Smooth muscle cell of the brain vasculature (primary cell): ENCODE measurements at regions not wholly inside any gene's neighbourhood (a gene's known extent, or its start where the extent isn't known, plus 50 kb on each side); places are given as distances from the start of the nearest gene placed in this dataset.

Experiments
- DNase-seq: peaks from one replicate; pipeline ENCODE4 v3.0.0-alpha.2; 2012; ENCODE audit warnings: low read depth, low spot score

- no peak for DNase-seq
These were observed 154.1 kb downstream of the NUP210 start for GRCh38 chr3:13266005-13266404.

DNA sequence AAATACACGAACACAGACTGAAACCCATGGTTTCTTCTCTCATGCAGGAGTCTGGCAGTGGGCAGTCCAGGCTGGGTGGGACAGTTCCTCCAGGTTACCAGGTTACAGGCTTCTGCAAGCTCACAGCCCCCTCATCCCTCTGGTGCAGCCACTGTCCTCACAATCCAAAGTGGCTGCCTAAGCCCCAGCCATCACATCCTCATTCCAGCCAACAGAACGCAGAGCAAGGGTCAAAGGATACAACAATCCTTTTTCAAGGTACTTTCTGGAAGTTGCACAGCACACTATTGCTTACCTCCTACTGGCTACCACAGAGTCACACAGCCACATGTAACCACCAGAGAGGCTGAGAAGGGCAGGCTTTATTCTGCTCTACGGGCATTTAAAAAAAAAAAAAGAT is 154.6 kb downstream of the NUP210 start:
- DNase-seq = no peak

- no peak for DNase-seq
These were observed 155.1 kb downstream of the NUP210 start for GRCh38 chr3:13265016-13265415.

DNA sequence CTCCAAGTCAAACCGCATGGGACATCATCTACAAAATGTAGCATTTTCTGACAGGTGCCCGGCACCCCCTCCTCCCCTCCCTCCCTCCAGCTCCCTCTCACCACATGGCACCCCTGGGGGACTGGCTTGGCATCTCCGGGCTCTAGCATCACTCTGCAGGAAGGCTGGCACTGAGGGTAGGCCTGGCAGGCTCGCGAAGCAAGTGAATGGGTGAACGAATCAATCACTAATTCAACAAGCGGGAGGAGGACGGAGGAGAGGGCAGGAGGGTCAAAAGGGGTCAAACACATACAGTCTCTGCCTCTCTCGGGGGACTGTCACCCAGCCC is 155.7 kb downstream of the NUP210 start:
- DNase-seq = no peak

- no peak for DNase-seq
These were observed 156.2 kb downstream of the NUP210 start for GRCh38 chr3:13263770-13264467.

DNA sequence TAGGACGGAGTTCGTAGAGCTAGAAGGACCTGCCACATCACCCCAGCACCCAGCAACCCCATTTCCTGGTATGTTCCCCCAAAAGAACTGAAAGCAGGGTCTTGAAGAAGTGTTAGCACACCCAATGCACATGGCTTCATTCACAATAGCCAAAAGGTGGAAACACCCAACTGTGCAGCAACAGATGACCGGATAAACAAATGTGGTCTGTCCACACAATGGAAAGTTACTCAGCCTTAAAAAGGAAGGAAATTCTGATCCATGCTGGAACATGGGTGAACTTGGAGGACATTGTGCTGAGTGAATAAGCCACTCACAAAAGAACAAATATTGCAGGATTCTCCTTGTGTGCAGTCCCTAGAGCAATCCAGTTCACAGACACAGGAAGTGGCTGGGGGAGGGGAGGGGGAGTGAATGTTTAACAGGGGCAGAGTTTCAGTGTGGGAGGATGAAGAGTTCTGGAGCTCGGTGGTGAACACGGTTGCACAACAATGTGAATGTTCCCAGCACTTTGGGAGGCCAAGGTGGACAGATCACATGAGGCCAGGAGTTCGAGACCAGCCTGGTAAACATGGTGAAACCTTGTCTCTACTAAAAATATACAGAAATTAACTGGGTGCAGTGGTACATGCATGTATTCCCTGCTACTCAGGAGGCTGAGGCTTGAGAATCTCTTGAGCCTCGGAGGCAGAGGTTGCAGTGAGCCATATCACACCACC is 157.5 kb downstream of the NUP210 start:
- no peak for DNase-seq

DNA sequence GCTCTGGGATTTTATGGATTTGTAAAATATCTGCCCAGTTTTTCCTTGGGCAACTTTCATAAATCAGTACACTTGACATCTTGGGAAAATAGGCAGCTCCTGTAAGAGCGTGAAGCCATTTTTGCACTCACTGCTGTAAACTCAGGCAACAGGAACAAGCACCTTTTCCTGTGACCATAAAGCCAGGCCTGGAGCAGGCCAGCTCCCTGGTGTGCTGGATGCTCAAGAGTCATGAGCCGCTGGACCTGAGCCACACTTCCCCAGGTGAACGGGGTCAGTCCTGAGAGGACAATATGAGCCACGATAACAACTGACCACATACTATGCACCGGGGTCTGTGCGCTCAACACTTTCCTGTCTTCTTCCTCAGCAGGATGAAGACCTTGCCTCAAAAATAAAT is 158.2 kb downstream of the NUP210 start:
- DNase-seq = no peak

GRCh38 chr3:13261104-13261830 is 158.9 kb downstream of the NUP210 start:
- DNase-seq = no peak

DNA sequence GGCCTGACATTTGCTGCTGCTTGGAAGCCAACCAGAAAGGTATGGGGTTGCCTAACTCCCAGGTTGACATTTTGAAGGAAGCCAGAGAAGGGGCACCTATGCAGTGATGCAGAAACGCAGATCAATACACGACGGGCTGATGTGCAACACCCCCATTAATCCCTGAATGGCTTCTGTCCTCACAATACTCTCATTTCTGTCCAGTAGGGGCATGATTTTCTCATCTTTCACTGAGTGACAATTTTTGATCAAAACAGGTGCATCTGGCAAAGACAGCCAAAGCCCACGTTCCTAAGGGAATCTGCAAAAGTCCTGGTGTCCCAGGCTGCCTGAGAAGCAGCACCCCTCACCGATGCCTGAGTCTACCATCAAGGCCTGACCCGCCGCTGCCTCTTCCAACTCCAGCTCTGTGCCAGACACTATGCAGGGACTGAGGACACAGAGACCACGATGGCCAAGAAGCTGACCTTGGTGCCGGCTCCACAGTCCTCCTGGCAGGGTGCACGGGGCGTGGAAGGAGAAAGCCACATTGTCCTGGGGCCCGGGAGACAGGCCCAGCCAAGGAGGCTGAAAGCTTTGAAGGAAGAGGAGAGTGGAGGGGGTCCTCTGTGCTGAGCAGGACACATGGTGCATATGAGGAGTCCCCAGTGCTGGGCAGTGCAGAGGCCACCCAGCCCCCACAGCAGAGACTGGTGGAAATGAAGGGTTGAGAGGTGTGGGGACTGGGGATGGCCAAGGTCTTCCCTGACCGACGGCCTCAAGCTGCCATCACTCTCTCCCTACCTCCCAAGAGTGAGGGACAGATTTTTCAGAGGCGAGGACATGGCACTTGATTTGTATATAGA is 159.6 kb downstream of the NUP210 start:
- no peak for DNase-seq

DNA sequence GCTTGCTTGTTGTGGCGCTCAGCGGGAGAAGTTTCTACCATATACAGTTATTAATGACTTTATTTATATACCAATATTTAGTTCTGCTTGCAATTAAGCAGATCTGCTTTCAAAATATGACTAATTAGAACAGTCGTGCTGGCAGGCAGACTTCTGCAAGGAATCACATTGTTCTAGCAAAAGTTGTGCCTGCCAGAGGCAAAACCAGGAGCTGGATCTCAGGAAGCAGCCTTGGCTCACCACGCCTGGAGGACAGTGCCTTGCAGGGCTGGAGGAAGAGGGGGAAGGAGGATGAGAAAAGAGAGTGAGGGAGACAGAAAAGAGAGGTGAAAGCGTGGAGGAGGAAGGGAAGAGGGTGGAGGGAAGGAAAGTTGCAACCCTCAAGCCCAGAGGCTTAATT is 160.3 kb downstream of the NUP210 start:
- no peak for DNase-seq

GRCh38 chr3:13258986-13259514 is 161.1 kb downstream of the NUP210 start:
- no peak for DNase-seq

- no peak for DNase-seq
These were observed 161.8 kb downstream of the NUP210 start for GRCh38 chr3:13258280-13258679.

DNA sequence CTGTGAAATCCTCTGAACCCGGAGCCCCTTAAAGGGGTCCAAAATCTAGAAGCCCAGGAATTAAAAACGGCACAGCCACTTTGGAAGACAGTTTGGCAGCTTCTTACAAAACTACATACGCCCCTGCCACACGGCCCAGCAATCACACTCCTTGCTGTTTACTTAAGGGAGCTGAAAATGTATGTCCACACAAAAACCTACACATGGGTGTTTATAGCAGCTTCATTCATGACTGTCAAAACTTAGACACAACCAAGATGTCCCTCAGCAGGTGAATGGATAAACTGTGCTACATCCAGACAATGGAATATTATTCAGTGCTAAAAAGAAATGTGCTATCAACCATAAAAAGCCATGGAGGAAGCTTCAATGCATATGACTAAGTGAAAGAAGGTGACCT is 162.5 kb downstream of the NUP210 start:
- DNase-seq = no peak

- no peak for DNase-seq
These were observed 163.3 kb downstream of the NUP210 start for GRCh38 chr3:13256845-13257244.

GRCh38 chr3:13254028-13254951 is 165.8 kb downstream of the NUP210 start:
- DNase-seq = no peak

- DNase-seq = no peak
These were observed 166.7 kb downstream of the NUP210 start for GRCh38 chr3:13253208-13253937.

DNA sequence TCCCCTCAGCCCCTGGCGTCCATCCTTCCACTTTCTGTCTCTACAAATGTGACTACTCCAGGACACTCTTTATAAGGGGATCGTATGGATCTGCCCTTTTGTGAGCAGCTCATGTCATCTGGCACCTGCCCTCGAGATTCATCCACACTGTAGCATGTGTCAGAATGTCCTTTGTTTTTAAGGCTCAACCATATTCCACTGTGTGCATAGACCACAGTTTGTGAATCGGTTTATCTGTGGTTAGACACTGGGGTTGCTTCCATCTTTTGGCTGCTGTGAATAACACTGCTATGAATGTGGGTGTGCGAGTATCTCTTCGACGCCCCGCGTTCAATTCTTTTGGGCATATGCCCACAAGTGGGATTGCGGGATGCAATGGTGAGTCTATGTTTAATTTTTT is 167.9 kb downstream of the NUP210 start:
- DNase-seq = no peak

DNA sequence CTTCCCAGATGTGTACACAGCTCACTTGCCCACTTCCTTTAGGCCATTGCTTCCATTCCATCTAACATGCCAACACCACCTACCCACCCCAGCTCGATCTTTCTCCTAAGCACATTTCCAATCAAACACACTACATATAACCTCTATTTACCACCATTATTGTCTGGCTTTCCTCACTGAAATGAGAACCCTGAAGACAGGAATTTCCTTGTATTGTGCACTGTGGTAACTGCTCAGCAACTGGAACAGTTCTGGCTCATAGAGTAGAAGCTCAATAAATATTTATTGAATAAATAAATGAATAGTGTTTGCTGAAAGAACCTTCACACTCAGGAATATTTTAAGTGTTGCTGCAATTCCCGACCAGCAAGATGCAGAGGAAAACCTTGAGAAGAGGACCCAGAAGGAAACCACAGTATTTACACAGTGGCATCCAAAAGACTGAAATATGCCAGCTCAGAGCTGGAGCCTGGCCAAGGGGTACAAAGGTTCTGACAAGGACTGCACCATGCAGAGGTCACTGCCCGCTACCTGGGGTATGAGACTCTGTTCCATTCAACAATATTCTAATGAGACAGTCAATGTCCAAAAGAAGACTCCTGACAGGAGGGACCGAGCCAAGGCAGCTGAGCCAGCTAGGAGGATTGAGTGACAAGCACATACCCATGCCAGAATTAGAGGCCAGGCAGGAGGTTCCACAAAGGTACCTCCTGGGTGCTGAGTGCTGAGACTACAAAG is 168.8 kb downstream of the NUP210 start:
- no peak for DNase-seq

- no peak for DNase-seq
These were observed 170.3 kb downstream of the NUP210 start for GRCh38 chr3:13249664-13250390.
